ENCODE measurements at regions not wholly inside any gene's neighbourhood (a gene's known extent, or its start where the extent isn't known, plus 50 kb on each side); places are given as distances from the start of the nearest gene placed in this dataset.

- H3K4me2 ChIP-seq, result no peak overlapping the region
- 58% methylated on average over 9 of the region's 9 CpGs for WGBS (ENCODE audit: missing lambda C conversion rate)
- FAIRE-seq (no peak), ATAC-seq (no peak), DNase-seq (ENCODE audit: low read depth in 1 of 2, low spot score in 1 of 2) (no peak)
- no peaks in the 10 kb centered on the region for H3K9me3 ChIP-seq
- H3K27ac ChIP-seq, result no peak overlapping the region
- no peak overlapping the region for H3K4me3 ChIP-seq
- H3K4me1 ChIP-seq, result no peaks in the 10 kb centered on the region
- CTCF ChIA-PET, result interaction anchor here (0.6 to 4.3 kb wide), 7 partner anchors 209 to 368 kb away, joined by 3 to 29 read pairs (median 4); no protein-coding TSS in a partner anchor
- POLR2A ChIA-PET, result no interaction called here
- TF ChIP-seq CBX8 (IDR thresholded peaks at IDR 0.05) (no peak), HMGXB4 (CRISPR knock-in tag; IDR thresholded peaks at IDR 0.05; ENCODE audit: borderline replicate concordance) (no peak), NR3C1 (IDR thresholded peaks at IDR 0.05) (no peak), ZSCAN20 (CRISPR knock-in tag; IDR thresholded peaks at IDR 0.05) (no peak), JUN (IDR thresholded peaks at IDR 0.05) (no peak), CHD2 (IDR thresholded peaks at IDR 0.05; ENCODE audit: low read length, partially characterized antibody) (no peak), TFCP2L1 (CRISPR knock-in tag; IDR thresholded peaks at IDR 0.05) (no peak), FOSB (CRISPR knock-in tag; IDR thresholded peaks at IDR 0.05) (no peak), HDAC2 (IDR thresholded peaks at IDR 0.05) (no peak), SMC3 (IDR thresholded peaks at IDR 0.05) (no peak), POLR2A (IDR thresholded peaks at IDR 0.05; ENCODE audit: low read length) (no peak), FOXS1 (CRISPR knock-in tag; IDR thresholded peaks at IDR 0.05) (no peak), GATA3 (IDR thresholded peaks at IDR 0.05; ENCODE audit: borderline replicate concordance) (no peak), MYC (IDR thresholded peaks at IDR 0.05; ENCODE audit: borderline replicate concordance, low read length) (no peak), ATOH8 (CRISPR knock-in tag; IDR thresholded peaks at IDR 0.05; ENCODE audit: low read depth) (no peak), ELK1 (IDR thresholded peaks at IDR 0.05; ENCODE audit: low read depth, low read length) (no peak)
Observed at GRCh38 chr5:171627936-171628632, 157.5 kb upstream of the SMIM23 start.

- no peak overlapping the region for H3K4me2 ChIP-seq
- DNase-seq (ENCODE audit: low read depth in 1 of 2, low spot score in 1 of 2), result no peak
- H3K4me1 ChIP-seq, result no peaks in the 10 kb centered on the region
- H3K27ac ChIP-seq, result no peak overlapping the region
- ChIA-PET POLR2A (no interaction called here), CTCF (interaction anchor here (0.6 to 4.3 kb wide), 6 partner anchors 210 to 316 kb away, joined by 3 to 29 read pairs (median 4); no protein-coding TSS in a partner anchor)
- no peak for TF ChIP-seq RFX5 (IDR thresholded peaks at IDR 0.05)
- no peak for TF ChIP-seq MAZ (IDR thresholded peaks at IDR 0.05; ENCODE audit: borderline replicate concordance, low read depth, low read length)
- TF ChIP-seq EP300 (IDR thresholded peaks at IDR 0.05), result no peak
- no peak for TF ChIP-seq ESRRA (IDR thresholded peaks at IDR 0.05; ENCODE audit: borderline replicate concordance, low read length)
- TF ChIP-seq POLR2AphosphoS2 (conservative IDR thresholded peaks at IDR 0.05; ENCODE audit: low read length), result no peak
- no peak for TF ChIP-seq CHD4 (IDR thresholded peaks at IDR 0.05; ENCODE audit: borderline replicate concordance)
- no peak for TF ChIP-seq ZFP36 (IDR thresholded peaks at IDR 0.05; ENCODE audit: borderline replicate concordance, partially characterized antibody)
- TF ChIP-seq SMC3 (IDR thresholded peaks at IDR 0.05), result no peak
- TF ChIP-seq MAX (IDR thresholded peaks at IDR 0.05), result no peak
- TF ChIP-seq MYC (IDR thresholded peaks at IDR 0.05; ENCODE audit: borderline replicate concordance, low read length), result no peak
- ATAC-seq, result no peak
- FAIRE-seq, result no peak
- no peaks in the 10 kb centered on the region for H3K9me3 ChIP-seq
- H3K4me3 ChIP-seq, result no peak overlapping the region
- WGBS (ENCODE audit: missing lambda C conversion rate), result 60% methylated on average over 6 of the region's 6 CpGs
Observed at GRCh38 chr5:171628633-171628974, 157.0 kb upstream of the SMIM23 start.
